Central memory CD8-positive, alpha-beta T cell (primary cell): ENCODE measurements at regions not wholly inside any gene's neighbourhood (a gene's known extent, or its start where the extent isn't known, plus 50 kb on each side); places are given as distances from the start of the nearest gene placed in this dataset.

Source experiments
- ATAC-seq: fragments of 150-1000 bp; cut with Tn5 transposase; replicated peaks from 2 replicates; pipeline ENCODE4 v1.10.0; 2022; ENCODE audit warnings: mild to moderate bottlenecking, moderate FRiP score, moderate number of reproducible peaks; ENCODE audit not compliant: poor library complexity, severe bottlenecking; ENCODE audit errors: extremely low read depth
- DNase-seq, 2 donors: peaks; one replicate each; pipeline ENCODE4 v3.0.0; 2021; ENCODE audit warnings: low spot score in 2 of 2
- H3K27ac Mint-ChIP-seq: one replicate; pipeline ENCODE4 v1.8.0; 2022; ENCODE audit warnings: low read depth, mild to moderate bottlenecking, moderate library complexity, mixed read lengths
- H3K27me3 Mint-ChIP-seq: one replicate; pipeline ENCODE4 v1.8.0; 2022; ENCODE audit warnings: mixed read lengths
- H3K36me3 Mint-ChIP-seq: one replicate; pipeline ENCODE4 v1.8.0; 2022; ENCODE audit warnings: mild to moderate bottlenecking, moderate library complexity, mixed read lengths; ENCODE audit not compliant: insufficient read depth
- H3K4me1 Mint-ChIP-seq: one replicate; pipeline ENCODE4 v1.8.0; 2022; ENCODE audit warnings: mixed read lengths
- H3K4me3 Mint-ChIP-seq: one replicate; pipeline ENCODE4 v1.8.0; 2022; ENCODE audit warnings: mild to moderate bottlenecking, moderate library complexity, mixed read lengths
- H3K9me3 Mint-ChIP-seq: one replicate; pipeline ENCODE4 v1.8.0; 2022; ENCODE audit warnings: mixed read lengths

DNA sequence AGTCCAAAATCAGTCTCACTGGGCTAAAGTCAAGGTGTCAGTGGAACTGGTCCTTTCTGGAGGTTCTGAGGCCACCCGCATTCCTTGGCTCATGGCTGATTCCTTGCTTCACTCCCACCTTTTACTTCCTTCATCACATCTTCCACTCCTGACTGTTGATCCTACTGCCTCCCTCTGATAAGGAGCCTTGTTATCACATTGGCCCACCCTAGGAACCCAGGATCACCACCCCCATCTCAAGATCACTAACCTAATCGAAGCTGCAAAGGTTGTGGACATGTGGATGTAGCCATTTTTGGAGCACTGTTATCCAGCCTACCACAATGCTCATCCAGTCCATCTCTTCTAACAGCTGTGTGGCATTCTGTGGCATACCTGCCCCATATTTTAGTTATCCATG is 87.2 kb downstream of the TNFAIP3 start:
- Mint-ChIP-seq H3K4me1 (peaks cover 20% of the 10 kb centered on the region), H3K4me3 (no peak overlapping the region), H3K9me3 (no peaks in the 10 kb centered on the region), H3K27me3 (no peaks in the 10 kb centered on the region), H3K36me3 (no peaks in the 10 kb centered on the region), H3K27ac (no peak overlapping the region)
- ATAC-seq (no peak), DNase-seq (no peak)

- Mint-ChIP-seq H3K4me3 (no peak overlapping the region), H3K36me3 (no peaks in the 10 kb centered on the region), H3K27me3 (no peaks in the 10 kb centered on the region), H3K4me1 (peaks cover 7% of the 10 kb centered on the region), H3K27ac (no peak overlapping the region), H3K9me3 (no peaks in the 10 kb centered on the region)
- ATAC-seq (no peak), DNase-seq (no peak)
Measured at GRCh38 chr6:137956098-137956488, 89.0 kb downstream of the TNFAIP3 start.

DNA sequence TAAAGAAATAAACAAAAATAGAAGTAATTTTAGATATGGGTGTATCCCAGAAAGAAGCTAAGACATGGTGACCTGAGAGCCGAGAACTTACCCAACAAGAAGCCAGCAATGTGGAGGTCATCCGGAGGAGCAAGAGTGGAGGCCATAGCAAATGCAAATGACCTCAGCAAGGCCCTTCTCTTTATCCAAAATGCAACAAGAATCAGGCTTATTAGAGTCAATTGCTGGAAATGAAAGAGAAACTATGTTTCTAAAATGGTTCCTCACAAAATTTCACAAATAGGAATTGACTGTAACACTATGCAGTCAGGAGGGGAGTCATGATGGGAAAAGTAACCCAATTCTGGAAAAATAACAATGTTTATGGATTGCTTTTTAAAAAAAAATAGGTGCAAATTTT is 90.4 kb downstream of the TNFAIP3 start:
- Mint-ChIP-seq H3K36me3 (no peaks in the 10 kb centered on the region), H3K4me3 (no peak overlapping the region), H3K27me3 (no peaks in the 10 kb centered on the region), H3K9me3 (no peaks in the 10 kb centered on the region), H3K4me1 (no peaks in the 10 kb centered on the region), H3K27ac (no peak overlapping the region)
- ATAC-seq, result no peak
- DNase-seq, result no peak

- Mint-ChIP-seq H3K4me3 (no peak overlapping the region), H3K9me3 (no peaks in the 10 kb centered on the region), H3K4me1 (peaks cover 1% of the 10 kb centered on the region), H3K27me3 (no peaks in the 10 kb centered on the region), H3K27ac (no peak overlapping the region), H3K36me3 (no peaks in the 10 kb centered on the region)
- DNase-seq (no peak), ATAC-seq (no peak)
Measured at GRCh38 chr6:137958811-137959565, 91.9 kb downstream of the TNFAIP3 start.

DNA sequence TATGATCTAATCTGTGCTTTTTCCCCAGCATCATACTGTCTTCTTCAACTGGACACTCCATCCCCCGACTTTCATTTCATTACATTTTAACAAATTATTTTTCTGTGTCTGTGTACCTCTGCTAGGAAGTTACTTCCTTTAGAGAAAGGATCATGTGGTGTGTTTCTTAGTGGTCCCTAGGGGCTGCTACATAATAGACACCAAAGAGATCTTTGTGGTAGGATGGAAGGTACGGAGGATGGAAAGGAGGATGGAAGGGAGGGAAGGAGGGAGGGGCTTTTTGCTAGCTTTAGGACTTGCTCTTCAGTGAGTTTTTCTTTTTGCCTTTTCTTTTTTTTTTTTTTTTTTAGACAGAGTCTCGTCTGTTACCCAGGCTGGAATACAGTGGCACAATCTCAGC is 95.7 kb downstream of the TNFAIP3 start:
- Mint-ChIP-seq H3K27me3 (no peaks in the 10 kb centered on the region), H3K9me3 (no peaks in the 10 kb centered on the region), H3K4me3 (no peak overlapping the region), H3K27ac (no peak overlapping the region), H3K36me3 (no peaks in the 10 kb centered on the region), H3K4me1 (peaks cover 15% of the 10 kb centered on the region)
- ATAC-seq (no peak), DNase-seq (no peak)

DNA sequence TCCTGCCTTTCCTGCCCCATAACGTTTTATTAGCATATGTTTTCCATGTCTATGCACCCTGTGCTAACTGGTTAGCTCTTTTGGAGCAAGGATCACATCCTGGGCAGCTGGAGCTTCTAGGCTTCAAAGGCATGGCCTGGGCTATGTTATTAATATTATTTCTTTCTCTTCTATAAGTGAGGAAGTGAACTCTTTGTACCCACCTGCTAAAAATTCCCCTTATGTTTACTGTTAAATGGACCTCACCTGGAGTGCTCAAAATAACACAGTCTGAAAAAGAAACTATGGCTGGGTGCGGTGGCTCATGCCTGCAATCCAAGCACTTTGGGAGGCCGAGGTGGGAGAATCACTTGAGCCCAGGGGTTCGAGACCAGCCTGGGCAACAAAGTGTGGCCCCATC is 97.8 kb downstream of the TNFAIP3 start:
- no peaks in the 10 kb centered on the region for H3K36me3 Mint-ChIP-seq
- no peak overlapping the region for H3K4me3 Mint-ChIP-seq
- DNase-seq, result no peak
- no peak for ATAC-seq
- no peak overlapping the region for H3K27ac Mint-ChIP-seq
- no peaks in the 10 kb centered on the region for H3K27me3 Mint-ChIP-seq
- no peaks in the 10 kb centered on the region for H3K9me3 Mint-ChIP-seq
- H3K4me1 Mint-ChIP-seq, result peaks cover 36% of the 10 kb centered on the region

DNA sequence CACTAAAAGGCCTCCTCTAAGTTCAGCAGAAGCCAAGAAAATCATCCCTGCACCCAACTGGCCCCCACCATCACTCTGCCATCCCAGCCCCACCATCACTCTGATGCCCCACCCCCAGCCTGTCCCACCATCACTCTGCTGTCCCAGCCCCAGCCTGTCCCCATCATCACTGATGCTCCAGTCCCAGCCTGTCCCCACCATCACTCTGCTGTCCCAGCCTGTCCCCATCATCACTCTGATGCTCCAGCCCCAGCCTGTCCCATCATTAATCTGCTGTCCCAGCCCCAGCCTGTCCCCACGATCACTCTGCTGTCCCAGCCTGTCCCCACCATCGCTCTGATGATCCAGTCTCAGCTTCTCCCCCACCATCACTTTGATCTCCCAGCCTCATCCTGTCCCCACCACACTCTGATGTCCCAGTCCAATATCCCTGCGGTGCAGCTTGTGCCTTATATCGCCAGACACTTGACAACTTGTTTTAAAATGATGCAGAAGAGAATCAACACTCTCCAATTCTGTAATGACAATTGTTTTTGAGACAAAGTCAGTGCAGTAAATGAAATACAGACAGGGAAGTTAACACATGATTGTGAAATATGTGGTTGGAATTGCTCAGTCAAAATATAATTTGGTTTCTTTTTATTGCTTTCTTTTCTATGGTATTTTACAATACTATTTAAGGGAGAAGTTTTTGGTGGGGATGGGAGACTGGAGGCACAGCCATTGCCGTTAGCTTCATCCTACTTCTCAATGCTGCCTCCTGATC is 100.8 kb downstream of the TNFAIP3 start:
- DNase-seq (no peak), ATAC-seq (peak; percentile 24)
- Mint-ChIP-seq H3K9me3 (no peaks in the 10 kb centered on the region), H3K36me3 (no peaks in the 10 kb centered on the region), H3K4me3 (no peak overlapping the region), H3K27ac (peak overlapping the region; percentile 79), H3K27me3 (no peaks in the 10 kb centered on the region), H3K4me1 (peaks cover 52% of the 10 kb centered on the region)

- ATAC-seq (no peak), DNase-seq (no peak)
- Mint-ChIP-seq H3K9me3 (no peaks in the 10 kb centered on the region), H3K36me3 (no peaks in the 10 kb centered on the region), H3K4me1 (peaks cover 55% of the 10 kb centered on the region), H3K4me3 (no peak overlapping the region), H3K27me3 (no peaks in the 10 kb centered on the region), H3K27ac (peak overlapping the region; percentile 79)
Measured at GRCh38 chr6:137968455-137968804, 101.4 kb downstream of the TNFAIP3 start.

DNA sequence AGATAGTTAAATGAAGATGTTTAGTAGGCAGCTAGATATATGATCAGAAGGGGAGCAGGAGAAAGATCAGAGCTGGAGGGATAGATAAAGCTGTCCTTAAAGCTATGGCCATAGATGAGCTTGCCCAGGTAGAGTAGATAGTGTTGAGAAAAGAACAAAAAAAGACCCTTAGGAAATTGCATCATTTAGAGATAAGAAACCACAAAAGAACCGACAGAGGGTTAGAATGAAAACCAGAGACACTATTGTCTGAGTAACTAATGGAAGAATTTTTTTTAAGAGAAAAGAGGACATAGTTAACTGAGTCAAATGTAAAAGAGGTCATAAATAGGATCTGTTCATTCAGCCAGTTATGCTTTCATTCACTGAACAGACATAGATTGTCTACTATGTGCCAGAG is 101.8 kb downstream of the TNFAIP3 start:
- no peaks in the 10 kb centered on the region for H3K9me3 Mint-ChIP-seq
- no peaks in the 10 kb centered on the region for H3K36me3 Mint-ChIP-seq
- no peaks in the 10 kb centered on the region for H3K27me3 Mint-ChIP-seq
- no peak for ATAC-seq
- peak overlapping the region; percentile 79 for H3K27ac Mint-ChIP-seq
- H3K4me3 Mint-ChIP-seq, result no peak overlapping the region
- DNase-seq, result no peak
- H3K4me1 Mint-ChIP-seq, result peaks cover 59% of the 10 kb centered on the region

DNA sequence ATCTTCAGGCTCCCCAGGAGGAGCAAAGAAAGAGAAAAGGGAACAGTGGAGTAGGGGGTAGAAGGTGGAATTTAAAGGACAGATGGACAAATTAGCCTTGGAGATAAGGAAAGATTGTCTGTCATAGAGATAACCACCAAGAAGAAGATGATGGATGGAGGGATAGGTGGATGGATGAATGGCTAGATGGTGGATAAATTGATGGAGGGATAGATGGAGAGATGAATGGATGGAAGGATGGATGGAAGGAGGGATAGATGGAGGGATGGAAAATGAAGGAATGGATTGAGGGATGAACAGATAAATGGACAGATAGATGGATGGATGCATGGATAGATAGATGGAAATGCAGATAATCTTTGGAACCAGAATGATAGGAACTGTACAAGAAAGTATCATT is 102.8 kb downstream of the TNFAIP3 start:
- Mint-ChIP-seq H3K9me3 (no peaks in the 10 kb centered on the region), H3K4me1 (peaks cover 59% of the 10 kb centered on the region), H3K27ac (peak overlapping the region; percentile 79), H3K36me3 (no peaks in the 10 kb centered on the region), H3K27me3 (no peaks in the 10 kb centered on the region), H3K4me3 (no peak overlapping the region)
- DNase-seq (no peak), ATAC-seq (no peak)

- Mint-ChIP-seq H3K9me3 (no peaks in the 10 kb centered on the region), H3K27ac (peak overlapping the region; percentile 79), H3K27me3 (no peaks in the 10 kb centered on the region), H3K4me3 (no peak overlapping the region), H3K4me1 (peaks cover 60% of the 10 kb centered on the region), H3K36me3 (peaks cover under 1% of the 10 kb centered on the region)
- DNase-seq, result no peak
- ATAC-seq, result no peak
Measured at GRCh38 chr6:137970368-137970767, 103.3 kb downstream of the TNFAIP3 start.

- DNase-seq (no peak), ATAC-seq (no peak)
- peaks cover 74% of the 10 kb centered on the region for H3K4me1 Mint-ChIP-seq
- peaks cover 6% of the 10 kb centered on the region for H3K36me3 Mint-ChIP-seq
- H3K9me3 Mint-ChIP-seq, result no peaks in the 10 kb centered on the region
- H3K27me3 Mint-ChIP-seq, result no peaks in the 10 kb centered on the region
- peak overlapping the region; percentile 93 for H3K27ac Mint-ChIP-seq
- no peak overlapping the region for H3K4me3 Mint-ChIP-seq
Measured at GRCh38 chr6:137973201-137973600, 106.1 kb downstream of the TNFAIP3 start.
